Body of pancreas (tissue), 4 donors: ENCODE measurements at regions not wholly inside any gene's neighbourhood (a gene's known extent, or its start where the extent isn't known, plus 50 kb on each side); places are given as distances from the start of the nearest gene placed in this dataset.

Experiments used
- POLR2A ChIP-seq, 3 donors: fragments of 450-650 bp; IDR thresholded peaks; one replicate each; pipeline ENCODE4 v1.6.1; 2016; ENCODE audit warnings: antibody characterized with exemption in 3 of 3, mild to moderate bottlenecking in 2 of 3
- TF ChIP-seq, protein P1 (sequence below), 7 experiments: fragments of 450-650 bp in 4 of 7; fragments of 200-600 bp in 3 of 7; sonication (generic) in 3 of 7; IDR thresholded peaks; one replicate each; pipeline ENCODE4 v1.5.1; 2016 to 2019; ENCODE audit warnings: antibody characterized with exemption in 7 of 7

DNA sequence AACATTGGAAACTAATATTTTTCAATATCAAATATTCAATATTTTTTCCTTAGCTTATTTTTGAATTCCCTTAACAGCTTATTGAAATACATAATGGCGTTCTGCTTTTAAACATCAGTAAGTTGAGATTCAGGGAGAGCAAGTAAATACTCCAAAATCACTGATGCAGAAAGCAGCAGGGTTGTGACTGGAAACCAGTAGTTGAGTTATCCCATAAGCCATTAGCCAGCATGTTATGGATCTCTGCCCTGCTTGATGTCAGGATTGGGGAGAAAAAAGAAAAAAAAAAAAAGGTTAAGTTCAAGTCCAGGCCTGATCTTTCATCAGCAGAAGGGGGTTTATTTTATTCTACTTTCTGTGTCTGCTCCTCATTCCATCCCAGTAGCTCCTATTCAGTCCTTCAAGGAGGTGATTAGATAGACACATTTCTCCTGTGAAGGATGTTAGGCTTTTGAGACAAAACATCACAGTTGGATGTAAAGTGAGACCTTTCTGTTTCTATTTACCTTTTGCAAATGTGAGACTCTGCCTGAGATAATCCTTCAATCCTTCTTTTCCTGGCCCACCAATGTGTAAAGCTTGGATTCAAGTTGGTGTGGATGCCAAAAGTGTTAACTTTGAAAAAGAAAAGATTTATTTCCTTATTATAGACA lies 110.9 kb upstream of the HDAC9 start:
- no peak for TF ChIP-seq POLR2A (IDR thresholded peaks at IDR 0.05)
- TF ChIP-seq, protein P1, sequence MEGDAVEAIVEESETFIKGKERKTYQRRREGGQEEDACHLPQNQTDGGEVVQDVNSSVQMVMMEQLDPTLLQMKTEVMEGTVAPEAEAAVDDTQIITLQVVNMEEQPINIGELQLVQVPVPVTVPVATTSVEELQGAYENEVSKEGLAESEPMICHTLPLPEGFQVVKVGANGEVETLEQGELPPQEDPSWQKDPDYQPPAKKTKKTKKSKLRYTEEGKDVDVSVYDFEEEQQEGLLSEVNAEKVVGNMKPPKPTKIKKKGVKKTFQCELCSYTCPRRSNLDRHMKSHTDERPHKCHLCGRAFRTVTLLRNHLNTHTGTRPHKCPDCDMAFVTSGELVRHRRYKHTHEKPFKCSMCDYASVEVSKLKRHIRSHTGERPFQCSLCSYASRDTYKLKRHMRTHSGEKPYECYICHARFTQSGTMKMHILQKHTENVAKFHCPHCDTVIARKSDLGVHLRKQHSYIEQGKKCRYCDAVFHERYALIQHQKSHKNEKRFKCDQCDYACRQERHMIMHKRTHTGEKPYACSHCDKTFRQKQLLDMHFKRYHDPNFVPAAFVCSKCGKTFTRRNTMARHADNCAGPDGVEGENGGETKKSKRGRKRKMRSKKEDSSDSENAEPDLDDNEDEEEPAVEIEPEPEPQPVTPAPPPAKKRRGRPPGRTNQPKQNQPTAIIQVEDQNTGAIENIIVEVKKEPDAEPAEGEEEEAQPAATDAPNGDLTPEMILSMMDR (IDR thresholded peaks at IDR 0.05) = no peak
